Activated naive CD4-positive, alpha-beta T cell treated with anti-CD3 and anti-CD28 coated beads, Interleukin-2, amount 50 U/mL, for 24 hours (primary cell): ENCODE measurements at regions not wholly inside any gene's neighbourhood (a gene's known extent, or its start where the extent isn't known, plus 50 kb on each side); places are given as distances from the start of the nearest gene placed in this dataset.

ENCODE experiments used
- H3K27ac Mint-ChIP-seq: one replicate; pipeline ENCODE4 v1.8.0; 2021; ENCODE audit warnings: mild to moderate bottlenecking, mixed read lengths
- H3K27me3 Mint-ChIP-seq: one replicate; pipeline ENCODE4 v1.8.0; 2021; ENCODE audit warnings: mixed read lengths
- H3K36me3 Mint-ChIP-seq: one replicate; pipeline ENCODE4 v1.8.0; 2021; ENCODE audit warnings: mixed read lengths
- H3K4me1 Mint-ChIP-seq: one replicate; pipeline ENCODE4 v1.8.0; 2021; ENCODE audit warnings: mixed read lengths
- H3K4me3 Mint-ChIP-seq: one replicate; pipeline ENCODE4 v1.8.0; 2021; ENCODE audit warnings: mild to moderate bottlenecking, mixed read lengths
- H3K9me3 Mint-ChIP-seq: one replicate; pipeline ENCODE4 v1.8.0; 2021; ENCODE audit warnings: mixed read lengths

DNA sequence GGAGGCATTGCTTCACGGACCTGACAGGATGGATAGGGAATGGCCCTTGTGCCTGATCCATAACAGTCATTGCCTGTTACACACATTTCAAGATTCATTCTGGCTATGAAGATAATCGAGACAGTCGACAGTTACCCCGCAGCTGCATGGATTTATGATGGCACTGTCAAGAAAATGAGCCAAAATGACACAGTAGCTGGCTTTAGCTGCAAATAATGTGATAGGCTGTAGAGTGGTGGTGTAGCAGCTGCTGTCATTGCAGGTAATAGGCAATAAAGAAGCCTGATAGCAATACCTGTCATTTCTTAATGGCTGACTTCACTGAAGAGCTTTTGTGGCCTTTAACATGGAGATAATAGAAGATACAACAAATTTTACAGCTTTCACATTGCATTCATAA lies 1085.2 kb upstream of the ARRDC3 start:
- Mint-ChIP-seq H3K27ac (no peak overlapping the region), H3K4me3 (no peak overlapping the region), H3K9me3 (peaks cover 5% of the 10 kb centered on the region), H3K4me1 (no peaks in the 10 kb centered on the region), H3K36me3 (no peaks in the 10 kb centered on the region), H3K27me3 (no peaks in the 10 kb centered on the region)

DNA sequence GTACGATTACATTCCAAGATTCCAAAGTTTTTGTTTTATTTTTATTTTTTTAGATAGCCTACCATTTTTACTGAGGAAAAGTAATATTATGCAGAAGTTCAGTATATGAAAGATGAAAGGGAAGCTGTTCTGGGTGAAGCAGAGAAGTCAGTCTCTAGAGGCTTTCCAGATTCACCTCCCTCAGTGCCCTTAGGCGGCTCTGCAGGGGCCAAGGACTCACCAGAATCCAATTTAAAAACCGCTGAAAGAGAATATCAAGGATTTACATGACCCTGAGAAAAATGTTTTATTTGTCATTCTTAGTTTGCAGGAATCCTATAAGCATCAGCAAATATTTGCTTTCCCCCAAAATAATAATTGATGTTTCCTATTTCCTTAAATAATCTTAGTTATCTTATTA lies 1084.6 kb upstream of the ARRDC3 start:
- no peaks in the 10 kb centered on the region for H3K27me3 Mint-ChIP-seq
- H3K9me3 Mint-ChIP-seq: no peaks in the 10 kb centered on the region
- H3K4me3 Mint-ChIP-seq: no peak overlapping the region
- H3K27ac Mint-ChIP-seq: no peak overlapping the region
- no peaks in the 10 kb centered on the region for H3K36me3 Mint-ChIP-seq
- H3K4me1 Mint-ChIP-seq: no peaks in the 10 kb centered on the region

DNA sequence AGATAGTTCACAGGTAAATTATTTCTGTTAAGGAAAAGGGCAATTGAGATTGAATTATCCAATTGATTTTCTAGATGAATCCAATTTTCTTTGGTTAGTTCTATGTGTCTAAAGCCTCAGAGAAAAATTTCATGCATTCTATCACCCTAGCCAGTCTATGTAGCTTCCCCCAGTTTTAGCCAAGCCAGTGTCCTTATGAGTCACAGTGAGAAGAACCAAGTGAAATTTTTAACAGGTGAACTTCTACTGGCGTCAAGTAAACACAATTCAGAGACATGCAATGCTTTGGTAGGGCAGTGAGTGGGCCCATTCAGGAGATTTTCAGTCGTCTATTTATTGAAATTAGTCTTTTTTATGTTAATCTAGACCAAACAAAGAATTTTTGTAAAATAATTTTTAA lies 1077.4 kb upstream of the ARRDC3 start:
- H3K9me3 Mint-ChIP-seq: no peaks in the 10 kb centered on the region
- H3K4me1 Mint-ChIP-seq: no peaks in the 10 kb centered on the region
- H3K27ac Mint-ChIP-seq: no peak overlapping the region

DNA sequence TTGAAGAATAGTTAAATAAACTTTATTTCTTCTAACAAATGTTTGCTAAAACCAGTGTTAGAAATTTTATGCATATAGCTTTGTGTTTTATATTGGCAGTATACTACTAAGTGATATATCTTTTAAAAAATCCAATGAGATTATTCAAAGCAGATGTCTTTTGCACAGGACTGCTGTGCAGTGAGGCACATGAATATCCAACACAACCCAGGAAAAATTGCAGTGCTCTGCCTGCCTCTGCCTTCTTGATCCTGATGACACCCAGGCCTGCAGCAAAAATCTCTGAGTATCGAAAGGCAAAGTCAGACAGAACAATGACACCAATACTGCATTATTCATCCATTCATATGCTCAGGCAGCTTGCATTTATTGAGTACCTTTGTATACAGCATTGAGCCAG lies 1076.5 kb upstream of the ARRDC3 start:
- H3K27me3 Mint-ChIP-seq: no peaks in the 10 kb centered on the region
- H3K4me3 Mint-ChIP-seq: no peak overlapping the region
- no peaks in the 10 kb centered on the region for H3K4me1 Mint-ChIP-seq
- no peaks in the 10 kb centered on the region for H3K36me3 Mint-ChIP-seq
- no peak overlapping the region for H3K27ac Mint-ChIP-seq
- no peaks in the 10 kb centered on the region for H3K9me3 Mint-ChIP-seq

More for the DNA sequence above, 1077.4 kb upstream of the ARRDC3 start:
- Mint-ChIP-seq H3K27me3 (no peaks in the 10 kb centered on the region), H3K36me3 (no peaks in the 10 kb centered on the region), H3K4me3 (no peak overlapping the region)

DNA sequence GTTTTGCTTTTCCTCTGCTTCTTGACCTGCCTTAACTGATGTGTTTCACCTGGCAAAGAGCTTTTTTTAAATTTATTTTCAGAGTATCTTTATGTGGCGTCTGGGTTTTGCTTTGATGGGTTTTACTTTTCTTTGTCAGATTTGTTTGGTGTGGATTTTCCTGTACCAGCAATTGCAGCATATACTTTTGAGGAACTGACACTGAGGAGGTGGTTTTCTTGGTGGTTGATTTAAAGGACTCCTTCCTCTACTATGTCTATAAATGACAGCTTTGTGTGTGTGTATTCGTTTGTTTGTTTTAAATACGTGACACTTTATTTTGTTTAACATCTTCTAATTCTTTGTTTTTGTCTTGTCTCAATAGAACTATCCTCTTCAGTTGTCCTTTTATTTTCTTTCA lies 1071.9 kb upstream of the ARRDC3 start:
- no peaks in the 10 kb centered on the region for H3K9me3 Mint-ChIP-seq
- no peak overlapping the region for H3K27ac Mint-ChIP-seq
- H3K27me3 Mint-ChIP-seq: no peaks in the 10 kb centered on the region
- no peak overlapping the region for H3K4me3 Mint-ChIP-seq
- H3K36me3 Mint-ChIP-seq: no peaks in the 10 kb centered on the region
- H3K4me1 Mint-ChIP-seq: no peaks in the 10 kb centered on the region

DNA sequence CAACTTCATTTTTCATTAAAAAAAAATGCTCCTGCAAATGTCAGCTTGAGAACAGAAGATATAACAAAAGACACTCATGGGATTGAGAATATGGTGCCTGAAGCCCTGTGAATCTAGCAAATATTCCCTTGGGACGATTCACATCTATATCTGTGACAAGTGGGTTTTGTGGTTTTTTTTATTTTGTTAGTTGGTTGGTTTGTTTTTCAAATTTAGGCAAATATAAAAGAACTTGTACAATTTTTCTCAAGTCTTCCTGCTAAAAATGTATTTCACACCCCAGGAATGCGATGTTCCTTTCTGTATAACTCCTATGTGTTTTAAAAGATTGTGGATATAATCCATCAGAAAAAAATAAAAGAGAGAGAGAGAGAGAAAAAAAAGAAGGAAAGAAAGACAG lies 1061.8 kb upstream of the ARRDC3 start:
- Mint-ChIP-seq H3K27me3 (no peaks in the 10 kb centered on the region), H3K4me3 (no peak overlapping the region), H3K4me1 (no peaks in the 10 kb centered on the region), H3K36me3 (no peaks in the 10 kb centered on the region), H3K27ac (no peak overlapping the region), H3K9me3 (no peaks in the 10 kb centered on the region)

DNA sequence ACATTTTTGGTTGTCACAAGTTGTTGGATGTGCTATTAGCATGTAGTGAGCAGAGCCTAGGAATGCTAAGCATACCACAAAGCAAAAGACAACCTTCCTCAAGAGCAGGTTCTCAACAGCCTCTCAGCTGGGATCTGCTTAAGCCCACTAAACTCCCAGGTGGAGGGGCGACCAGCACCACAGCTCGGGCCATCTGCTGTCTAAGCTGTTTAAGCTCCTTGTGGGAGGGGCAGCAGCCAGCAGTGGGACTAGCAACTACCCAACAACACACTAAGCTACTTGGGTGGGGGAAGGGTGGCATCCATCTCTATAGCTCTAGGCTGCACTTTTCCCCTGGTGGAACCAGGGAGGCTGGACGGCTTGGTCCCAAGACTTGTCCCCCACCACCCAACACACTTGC lies 1052.7 kb upstream of the ARRDC3 start:
- no peak overlapping the region for H3K4me3 Mint-ChIP-seq
- H3K27ac Mint-ChIP-seq: no peak overlapping the region
- H3K4me1 Mint-ChIP-seq: no peaks in the 10 kb centered on the region
- H3K36me3 Mint-ChIP-seq: no peaks in the 10 kb centered on the region
- no peaks in the 10 kb centered on the region for H3K27me3 Mint-ChIP-seq
- peaks cover 4% of the 10 kb centered on the region for H3K9me3 Mint-ChIP-seq

DNA sequence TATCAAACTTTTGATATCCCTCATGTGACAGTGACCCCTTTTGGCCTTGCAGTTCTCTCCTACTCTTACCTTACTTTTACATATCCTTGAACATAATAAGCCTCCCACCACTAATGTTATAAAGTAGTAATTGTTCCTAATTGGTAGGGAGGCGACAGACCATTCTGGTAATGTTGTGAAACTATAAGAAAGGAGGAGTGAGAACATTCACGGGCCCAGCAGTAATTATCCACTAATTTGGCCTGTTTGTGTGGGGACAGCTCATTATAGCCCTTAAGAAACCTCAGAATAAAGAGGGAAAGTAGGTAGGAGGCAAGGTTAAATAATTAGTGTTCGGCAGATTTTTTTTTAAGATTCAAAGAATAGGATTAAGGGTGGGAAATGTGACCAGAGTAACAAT lies 1046.5 kb upstream of the ARRDC3 start:
- H3K4me1 Mint-ChIP-seq: no peaks in the 10 kb centered on the region
- H3K4me3 Mint-ChIP-seq: no peak overlapping the region
- H3K27ac Mint-ChIP-seq: no peak overlapping the region
- peaks cover 4% of the 10 kb centered on the region for H3K9me3 Mint-ChIP-seq
- H3K36me3 Mint-ChIP-seq: no peaks in the 10 kb centered on the region
- no peaks in the 10 kb centered on the region for H3K27me3 Mint-ChIP-seq

DNA sequence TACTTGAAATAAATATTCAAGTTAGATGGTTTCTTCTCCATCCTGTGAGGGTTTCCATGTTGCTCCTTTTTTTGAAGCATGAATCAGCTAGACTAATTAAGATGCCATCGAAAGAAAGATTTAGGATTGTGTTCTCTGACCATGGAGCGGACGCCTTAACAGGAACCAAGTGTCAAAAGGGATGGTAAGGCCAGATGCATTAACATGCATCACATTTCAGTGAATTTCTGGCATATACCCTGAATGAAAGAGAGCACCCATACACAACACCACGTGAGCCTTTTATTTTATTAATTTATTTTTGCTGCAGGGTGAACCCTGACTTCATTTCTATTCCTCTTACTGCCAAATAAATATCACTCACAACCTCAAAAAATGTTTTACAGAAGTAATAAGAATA lies 1045.3 kb upstream of the ARRDC3 start:
- Mint-ChIP-seq H3K4me3 (no peak overlapping the region), H3K27me3 (no peaks in the 10 kb centered on the region), H3K27ac (no peak overlapping the region), H3K4me1 (no peaks in the 10 kb centered on the region), H3K36me3 (no peaks in the 10 kb centered on the region), H3K9me3 (peaks cover 4% of the 10 kb centered on the region)

DNA sequence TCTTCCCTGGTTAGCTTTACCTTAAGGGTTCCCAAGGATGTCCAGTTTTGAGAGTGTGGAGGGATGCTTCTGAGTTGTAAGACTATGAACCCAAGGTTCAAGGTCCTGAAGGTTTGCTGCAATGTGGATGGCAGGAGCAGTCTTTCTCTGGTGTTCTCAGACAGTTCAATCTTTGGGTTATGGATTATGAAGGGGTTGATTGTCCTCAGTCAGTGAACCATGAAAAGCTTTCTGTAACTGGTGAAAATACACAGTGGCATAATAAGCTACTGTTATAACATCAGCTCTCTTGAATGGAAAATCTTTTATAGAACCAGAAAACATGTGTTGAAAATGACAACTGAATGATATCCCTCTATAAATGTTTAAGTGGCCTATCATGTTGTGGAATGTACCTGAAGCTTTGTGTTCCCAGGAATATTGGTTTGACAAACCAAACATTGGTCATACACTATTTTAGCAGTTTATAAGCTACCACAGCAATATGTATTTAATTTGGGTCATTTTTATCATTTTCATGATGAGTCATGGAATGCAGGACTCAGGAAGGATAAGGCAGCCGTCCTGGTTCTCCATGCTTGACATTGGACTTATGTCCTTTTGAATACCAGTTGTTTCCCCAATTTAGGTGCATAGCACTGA lies 1041.8 kb upstream of the ARRDC3 start:
- H3K36me3 Mint-ChIP-seq: no peaks in the 10 kb centered on the region

DNA sequence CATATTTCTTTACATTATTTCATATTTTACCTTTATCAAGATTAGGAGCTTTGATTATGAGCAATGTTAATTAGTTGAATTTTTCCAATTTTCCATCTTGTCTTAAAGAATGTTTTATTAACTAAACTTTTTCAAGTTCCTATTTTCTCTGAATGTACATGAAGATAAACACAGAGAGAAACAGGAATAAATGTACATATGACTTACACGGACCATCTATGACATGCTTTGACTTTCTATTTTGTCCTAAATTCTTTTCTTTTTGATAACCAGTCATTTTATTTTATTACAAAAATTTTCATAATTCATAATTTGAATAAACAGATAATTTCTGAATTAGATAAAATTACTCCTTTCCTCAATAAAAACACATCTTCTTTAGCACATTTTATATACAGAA lies 1038.8 kb upstream of the ARRDC3 start:
- H3K27ac Mint-ChIP-seq: no peak overlapping the region
- H3K4me3 Mint-ChIP-seq: no peak overlapping the region
- H3K4me1 Mint-ChIP-seq: no peaks in the 10 kb centered on the region
- no peaks in the 10 kb centered on the region for H3K36me3 Mint-ChIP-seq
- H3K9me3 Mint-ChIP-seq: peaks cover 8% of the 10 kb centered on the region
- H3K27me3 Mint-ChIP-seq: no peaks in the 10 kb centered on the region

More for the DNA sequence above, 1041.8 kb upstream of the ARRDC3 start:
- Mint-ChIP-seq H3K9me3 (no peaks in the 10 kb centered on the region), H3K4me3 (no peak overlapping the region), H3K27ac (no peak overlapping the region), H3K27me3 (no peaks in the 10 kb centered on the region), H3K4me1 (no peaks in the 10 kb centered on the region)

DNA sequence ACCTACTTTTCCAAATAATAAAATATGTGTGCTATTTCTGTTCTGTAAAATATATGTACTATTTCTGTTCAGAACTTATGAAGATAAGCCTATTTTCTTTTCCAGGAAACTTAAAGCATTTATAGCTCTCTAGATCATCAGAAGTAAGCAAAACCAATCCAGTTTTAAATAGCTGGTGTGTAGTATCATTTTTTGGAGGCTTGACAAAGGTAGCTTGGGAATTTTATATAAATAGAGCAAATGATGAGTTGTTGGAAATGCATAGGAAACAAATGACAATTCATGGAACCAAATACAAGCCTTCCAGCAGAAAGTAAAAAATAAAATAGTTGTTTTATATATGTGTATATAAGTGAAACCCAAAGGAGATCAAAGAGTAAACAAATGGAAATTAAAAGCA lies 1038.1 kb upstream of the ARRDC3 start:
- Mint-ChIP-seq H3K27ac (no peak overlapping the region), H3K4me3 (no peak overlapping the region), H3K27me3 (no peaks in the 10 kb centered on the region), H3K9me3 (peaks cover 8% of the 10 kb centered on the region), H3K4me1 (no peaks in the 10 kb centered on the region), H3K36me3 (no peaks in the 10 kb centered on the region)

DNA sequence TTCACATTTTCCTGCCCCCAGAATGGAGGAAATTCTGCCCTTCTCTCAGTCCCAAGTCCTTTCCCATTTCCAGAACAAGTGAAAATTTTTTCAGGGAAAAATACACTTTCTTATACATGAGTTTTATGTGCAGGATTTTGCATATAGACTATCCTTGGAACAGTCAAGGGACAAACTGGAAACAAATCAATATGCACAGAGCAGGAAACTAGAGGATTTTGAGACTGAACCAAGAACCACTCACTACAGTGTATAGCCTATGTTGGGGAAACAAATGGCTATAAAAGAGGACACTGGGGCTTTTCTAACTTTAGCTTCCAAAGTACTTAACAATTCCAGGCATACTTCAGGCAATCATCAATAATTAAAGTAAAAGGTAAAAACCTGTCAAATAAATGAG lies 1036.1 kb upstream of the ARRDC3 start:
- Mint-ChIP-seq H3K9me3 (peaks cover 8% of the 10 kb centered on the region), H3K4me3 (no peak overlapping the region), H3K27ac (no peak overlapping the region), H3K4me1 (no peaks in the 10 kb centered on the region), H3K27me3 (no peaks in the 10 kb centered on the region), H3K36me3 (no peaks in the 10 kb centered on the region)

DNA sequence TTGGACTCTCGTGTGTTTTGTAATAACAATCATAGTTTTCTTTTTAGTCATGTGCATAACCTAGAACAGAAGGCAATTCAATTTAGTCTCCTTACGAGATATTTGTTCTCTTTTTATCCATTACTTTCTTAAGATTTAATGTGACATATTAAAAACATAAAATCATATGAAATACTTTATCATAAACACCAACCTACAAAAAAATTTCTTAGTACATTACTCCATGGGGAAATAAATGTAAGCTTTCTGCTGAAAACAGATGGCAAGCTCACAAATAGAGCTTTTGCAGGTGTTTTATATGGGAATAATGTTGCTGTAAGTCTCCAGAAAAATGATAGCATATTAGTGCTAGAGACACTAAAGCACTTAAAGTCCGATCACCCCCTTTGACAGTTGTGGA lies 1035.2 kb upstream of the ARRDC3 start:
- Mint-ChIP-seq H3K4me3 (no peak overlapping the region), H3K27ac (no peak overlapping the region), H3K4me1 (no peaks in the 10 kb centered on the region), H3K27me3 (no peaks in the 10 kb centered on the region), H3K36me3 (no peaks in the 10 kb centered on the region), H3K9me3 (peaks cover 8% of the 10 kb centered on the region)

DNA sequence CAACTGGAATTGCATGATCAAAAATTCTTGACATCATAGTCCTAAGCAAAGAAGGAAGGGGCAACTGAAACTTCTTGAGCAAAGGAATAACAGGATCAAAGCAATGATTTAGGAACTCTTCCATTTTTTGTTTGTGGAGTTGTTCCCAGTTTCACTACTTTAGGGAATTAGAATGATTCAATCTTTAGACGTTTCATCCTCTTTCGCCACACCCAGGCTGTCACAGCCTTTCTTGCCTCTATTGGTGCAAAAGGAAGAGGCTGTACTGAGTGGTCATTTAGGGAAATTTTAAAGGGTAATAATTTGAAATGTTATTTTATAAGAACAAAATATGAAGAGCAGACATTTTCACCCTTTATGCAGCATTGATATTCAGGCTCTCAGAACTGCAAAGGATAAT lies 1026.0 kb upstream of the ARRDC3 start:
- H3K4me1 Mint-ChIP-seq: no peaks in the 10 kb centered on the region
- no peaks in the 10 kb centered on the region for H3K36me3 Mint-ChIP-seq
- H3K9me3 Mint-ChIP-seq: peaks cover 4% of the 10 kb centered on the region
- no peak overlapping the region for H3K4me3 Mint-ChIP-seq
- H3K27me3 Mint-ChIP-seq: no peaks in the 10 kb centered on the region
- H3K27ac Mint-ChIP-seq: no peak overlapping the region

DNA sequence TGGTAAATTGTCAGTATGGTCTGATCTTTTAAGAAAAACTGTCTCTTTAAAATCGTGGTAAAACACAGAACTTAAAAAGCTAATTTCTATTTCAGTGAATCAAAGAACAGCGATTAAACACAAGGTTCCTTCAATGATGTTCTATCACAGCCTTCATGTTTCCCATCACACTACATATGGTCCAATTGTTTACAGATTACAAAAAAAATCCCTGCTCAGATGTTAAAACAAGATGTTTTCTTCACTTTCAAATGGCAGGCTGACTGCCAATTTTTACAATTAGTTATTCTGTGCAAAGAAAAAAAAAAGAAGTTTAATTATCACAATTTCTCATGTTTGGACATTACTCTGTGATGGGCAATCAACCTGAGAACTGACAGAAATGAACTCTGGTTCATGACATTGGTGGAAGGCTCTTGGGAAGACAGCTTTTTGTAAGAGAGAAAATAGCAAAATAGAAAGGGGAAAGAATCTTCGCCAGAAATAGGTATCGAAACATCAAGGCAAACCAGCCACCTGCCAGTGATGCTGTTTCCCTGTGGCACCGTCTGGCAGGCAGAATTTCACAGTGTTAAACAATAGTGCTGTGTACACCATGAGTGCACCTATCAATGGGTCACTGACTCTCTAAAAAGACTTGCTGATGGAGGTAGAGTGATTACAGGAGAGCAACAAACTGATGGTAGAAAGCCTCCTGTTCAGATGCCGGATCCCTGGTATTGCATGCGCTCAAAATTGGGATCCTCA lies 1020.0 kb upstream of the ARRDC3 start:
- Mint-ChIP-seq H3K27ac (no peak overlapping the region), H3K4me3 (no peak overlapping the region), H3K36me3 (no peaks in the 10 kb centered on the region), H3K9me3 (peaks cover 4% of the 10 kb centered on the region), H3K4me1 (no peaks in the 10 kb centered on the region), H3K27me3 (no peaks in the 10 kb centered on the region)

DNA sequence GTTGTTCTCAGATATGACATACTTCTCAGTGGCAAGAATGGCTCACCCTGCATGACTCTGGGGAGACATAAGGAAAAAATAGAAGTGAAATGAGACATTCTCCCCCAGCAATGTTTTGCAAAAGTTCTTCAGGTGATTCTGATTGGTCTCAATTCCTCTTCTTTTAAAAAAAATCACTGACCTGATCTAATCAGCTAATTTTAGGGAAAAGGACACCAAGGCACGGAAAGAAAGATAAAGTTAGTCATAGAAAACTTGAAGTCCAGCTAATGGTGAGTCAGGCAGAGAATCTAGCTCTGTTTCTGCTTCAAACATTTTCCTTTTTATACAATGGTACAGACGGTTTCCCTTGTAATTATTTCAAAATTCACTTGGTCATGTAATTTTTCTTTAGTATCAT lies 1018.9 kb upstream of the ARRDC3 start:
- Mint-ChIP-seq H3K27ac (no peak overlapping the region), H3K4me3 (no peak overlapping the region), H3K4me1 (no peaks in the 10 kb centered on the region), H3K27me3 (no peaks in the 10 kb centered on the region), H3K9me3 (peaks cover 4% of the 10 kb centered on the region), H3K36me3 (no peaks in the 10 kb centered on the region)
